Psoas muscle (tissue), 7 donors: ENCODE measurements at regions not wholly inside any gene's neighbourhood (a gene's known extent, or its start where the extent isn't known, plus 50 kb on each side); places are given as distances from the start of the nearest gene placed in this dataset.

Source experiments
- ATAC-seq, 4 donors: fragments of 200-7000 bp; cut with Tn5 transposase; one replicate each; pipeline ENCODE4 v1.9.1; 2020; ENCODE audit warnings: moderate library complexity in 3 of 4, mild to moderate bottlenecking in 2 of 4
- DNase-seq, 2 donors: peaks; one replicate each; pipeline ENCODE4 v3.0.0-alpha.2; 2020
- H3K27ac ChIP-seq: fragments of 200-600 bp; one replicate; pipeline ENCODE4 v1.8.0; 2022
- H3K27me3 ChIP-seq, 3 donors: fragments of 200-600 bp in 1 of 3; one replicate each; pipeline versions ENCODE4 v1.6.1 to v1.8.0; 2013 to 2022; ENCODE audit warnings: low read length in 2 of 3, mild to moderate bottlenecking in 2 of 3, moderate library complexity in 1 of 3; ENCODE audit not compliant: insufficient read depth in 3 of 3
- H3K36me3 ChIP-seq, 2 donors: fragments of 200-600 bp in 1 of 2; one replicate each; pipeline versions ENCODE4 v1.6.1 to v1.8.0; 2013 to 2022; ENCODE audit warnings: low read depth in 1 of 2, mild to moderate bottlenecking in 1 of 2, moderate library complexity in 1 of 2; ENCODE audit not compliant: insufficient read depth in 1 of 2
- H3K4me1 ChIP-seq: fragments of 200-600 bp; one replicate; pipeline ENCODE4 v1.8.0; 2022
- H3K4me3 ChIP-seq: fragments of 200-600 bp; one replicate; pipeline ENCODE4 v1.8.0; 2022; ENCODE audit warnings: mild to moderate bottlenecking
- H3K9me3 ChIP-seq: fragments of 200-600 bp; one replicate; pipeline ENCODE4 v1.8.0; 2022
- WGBS, 3 donors: extraction: QIAGEN DNeasy Blood & Tissue Kit; methylation state at CpG; one replicate each; pipeline versions ENCODE4 v1.1.6 to v1.1.7; 2013; 5-methylcytosine and 5-hydroxymethylcytosine counted together
- intact Hi-C, 2 donors: fragments of 100-400 bp; cut with DNase I; formaldehyde crosslinking; loops; one replicate each; pipeline versions ENCODE4 v1.11.0 to v1.14.2; 2022
- TF ChIP-seq, protein P1 (sequence below): fragments of 200-600 bp; IDR thresholded peaks from one replicate; pipeline ENCODE4 v1.8.0; 2022; ENCODE audit warnings: antibody characterized with exemption
- donor health status: healthy with polysubstance abuse.
- donor health status: DM: no; HTN: no; CAD: no; lungs with moderate emphysema.
- donor health status: Bipolar disorder and iron deficiency.
- donor health status: healthy.
- donor health status: DM: yes; HTN: yes; CAD: no.
- donor health status: DM: no; HTN: no; CAD: no.
- donor health status: DM: yes; HTN: yes; CAD: no.

DNA sequence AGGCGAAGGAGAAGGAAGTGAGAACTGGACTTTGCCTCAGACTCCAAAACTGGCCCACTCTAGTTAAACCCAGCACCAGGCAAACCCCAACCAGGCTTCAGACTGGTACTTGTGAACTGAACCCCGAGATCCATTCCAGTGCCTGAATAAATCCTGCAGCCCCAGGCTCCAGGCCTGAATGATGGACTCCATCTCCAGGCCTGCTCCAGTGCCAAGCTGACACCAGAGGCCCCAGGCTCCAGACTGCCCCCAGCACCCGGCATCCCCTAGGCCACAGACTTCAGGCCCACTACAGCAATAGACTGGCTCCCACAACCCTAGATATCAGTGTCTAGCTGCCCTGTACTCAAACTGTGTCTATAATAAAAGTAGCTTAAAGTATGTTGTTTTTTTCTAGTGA, 406.8 kb downstream of the FAM181B start:
- DNase-seq (no peak), ATAC-seq (no peak)
- Histone ChIP-seq H3K27ac (no peak overlapping the region), H3K4me1 (no peaks in the 10 kb centered on the region), H3K27me3 (no peaks in the 10 kb centered on the region), H3K4me3 (no peak overlapping the region), H3K36me3 (no peaks in the 10 kb centered on the region), H3K9me3 (no peaks in the 10 kb centered on the region)
- TF ChIP-seq, protein P1, sequence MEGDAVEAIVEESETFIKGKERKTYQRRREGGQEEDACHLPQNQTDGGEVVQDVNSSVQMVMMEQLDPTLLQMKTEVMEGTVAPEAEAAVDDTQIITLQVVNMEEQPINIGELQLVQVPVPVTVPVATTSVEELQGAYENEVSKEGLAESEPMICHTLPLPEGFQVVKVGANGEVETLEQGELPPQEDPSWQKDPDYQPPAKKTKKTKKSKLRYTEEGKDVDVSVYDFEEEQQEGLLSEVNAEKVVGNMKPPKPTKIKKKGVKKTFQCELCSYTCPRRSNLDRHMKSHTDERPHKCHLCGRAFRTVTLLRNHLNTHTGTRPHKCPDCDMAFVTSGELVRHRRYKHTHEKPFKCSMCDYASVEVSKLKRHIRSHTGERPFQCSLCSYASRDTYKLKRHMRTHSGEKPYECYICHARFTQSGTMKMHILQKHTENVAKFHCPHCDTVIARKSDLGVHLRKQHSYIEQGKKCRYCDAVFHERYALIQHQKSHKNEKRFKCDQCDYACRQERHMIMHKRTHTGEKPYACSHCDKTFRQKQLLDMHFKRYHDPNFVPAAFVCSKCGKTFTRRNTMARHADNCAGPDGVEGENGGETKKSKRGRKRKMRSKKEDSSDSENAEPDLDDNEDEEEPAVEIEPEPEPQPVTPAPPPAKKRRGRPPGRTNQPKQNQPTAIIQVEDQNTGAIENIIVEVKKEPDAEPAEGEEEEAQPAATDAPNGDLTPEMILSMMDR: no peak
- intact Hi-C loops: no loop called here
- 81 to 90% (median 88%) methylated on average over 3 of the region's 3 CpGs for WGBS, 3 donors

DNA sequence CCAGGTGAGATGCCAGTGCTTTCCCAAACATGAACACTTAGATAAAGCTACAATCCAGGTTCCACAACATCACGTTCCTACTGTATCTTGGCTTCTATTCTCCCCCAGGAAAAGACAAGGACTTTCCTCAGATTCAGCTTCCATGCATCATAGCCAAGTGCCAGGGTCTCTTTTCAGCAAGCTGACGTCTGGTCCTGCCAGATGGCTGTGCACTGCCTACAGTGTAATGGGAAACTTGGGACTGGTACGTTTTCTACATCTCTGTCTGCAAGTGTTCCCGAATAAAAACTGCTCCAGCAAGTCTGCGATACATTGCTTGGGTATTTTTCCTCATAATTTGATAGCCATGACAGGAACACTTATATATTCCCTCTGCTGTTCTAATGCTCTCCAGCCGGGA, 412.5 kb downstream of the FAM181B start:
- WGBS, 3 donors: 20 to 28% (median 26%) methylated on average over 6 of the region's 6 CpGs
- no peak overlapping the region for H3K27ac ChIP-seq
- intact Hi-C loops: no loop called here
- H3K9me3 ChIP-seq: no peaks in the 10 kb centered on the region
- H3K27me3 ChIP-seq: no peaks in the 10 kb centered on the region
- TF ChIP-seq, protein P1: no peak
- no peaks in the 10 kb centered on the region for H3K36me3 ChIP-seq
- no peaks in the 10 kb centered on the region for H3K4me1 ChIP-seq
- H3K4me3 ChIP-seq: no peak overlapping the region
- DNase-seq (no peak), ATAC-seq (no peak)

DNA sequence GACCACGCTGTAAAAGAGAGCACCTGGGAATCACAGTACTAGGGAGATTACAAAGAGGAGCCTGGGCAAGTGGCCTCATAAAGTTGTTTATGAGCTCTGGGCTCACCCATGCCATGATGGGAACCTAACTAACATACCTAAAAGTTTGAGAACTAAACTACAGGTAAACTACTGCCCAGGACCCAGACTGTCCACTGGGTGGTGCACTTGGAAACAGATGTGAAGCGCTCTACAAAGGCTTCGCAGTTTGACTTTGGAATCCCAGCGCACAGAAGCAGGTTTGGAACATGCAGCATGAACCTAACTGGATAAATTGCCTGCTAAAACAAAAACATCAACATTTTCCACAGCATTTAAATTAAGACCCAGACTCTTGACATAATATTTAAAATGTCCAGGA, 418.6 kb downstream of the FAM181B start:
- H3K4me3 ChIP-seq: no peak overlapping the region
- H3K27ac ChIP-seq: no peak overlapping the region
- DNase-seq (no peak), ATAC-seq (no peak)
- intact Hi-C loops: no loop called here
- 44 to 61% (median 52%) methylated on average over 4 of the region's 4 CpGs for WGBS, 3 donors
- no peaks in the 10 kb centered on the region for H3K27me3 ChIP-seq
- no peaks in the 10 kb centered on the region for H3K36me3 ChIP-seq
- no peaks in the 10 kb centered on the region for H3K9me3 ChIP-seq
- TF ChIP-seq, protein P1: no peak
- no peaks in the 10 kb centered on the region for H3K4me1 ChIP-seq

DNA sequence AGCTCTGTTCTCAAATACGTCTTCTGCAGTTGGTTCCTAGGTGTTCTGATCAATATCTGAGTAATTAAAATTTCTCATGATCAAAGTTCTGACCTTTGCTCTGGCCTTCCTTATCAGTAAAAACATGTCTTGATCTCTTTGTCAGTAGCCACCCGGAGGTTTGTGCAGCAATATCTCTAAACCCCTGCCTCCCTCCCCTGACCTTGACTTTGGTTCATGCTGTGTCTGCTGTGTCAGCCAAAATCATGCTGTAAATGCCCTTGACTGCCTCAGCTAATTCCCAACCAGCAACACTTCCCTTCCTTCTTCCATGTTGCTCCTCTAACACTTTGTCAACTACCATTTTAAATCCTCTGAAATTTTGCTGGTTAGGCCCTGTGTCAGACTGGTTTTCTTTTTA, 424.7 kb downstream of the FAM181B start:
- DNase-seq (no peak), ATAC-seq (no peak)
- H3K27me3 ChIP-seq: no peaks in the 10 kb centered on the region
- no peak overlapping the region for H3K27ac ChIP-seq
- H3K36me3 ChIP-seq: no peaks in the 10 kb centered on the region
- intact Hi-C loops: no loop called here
- no peaks in the 10 kb centered on the region for H3K9me3 ChIP-seq
- WGBS, 3 donors: 59 to 67% (median 67%) methylated on average over 2 of the region's 2 CpGs
- no peaks in the 10 kb centered on the region for H3K4me1 ChIP-seq
- TF ChIP-seq, protein P1: no peak
- no peak overlapping the region for H3K4me3 ChIP-seq

DNA sequence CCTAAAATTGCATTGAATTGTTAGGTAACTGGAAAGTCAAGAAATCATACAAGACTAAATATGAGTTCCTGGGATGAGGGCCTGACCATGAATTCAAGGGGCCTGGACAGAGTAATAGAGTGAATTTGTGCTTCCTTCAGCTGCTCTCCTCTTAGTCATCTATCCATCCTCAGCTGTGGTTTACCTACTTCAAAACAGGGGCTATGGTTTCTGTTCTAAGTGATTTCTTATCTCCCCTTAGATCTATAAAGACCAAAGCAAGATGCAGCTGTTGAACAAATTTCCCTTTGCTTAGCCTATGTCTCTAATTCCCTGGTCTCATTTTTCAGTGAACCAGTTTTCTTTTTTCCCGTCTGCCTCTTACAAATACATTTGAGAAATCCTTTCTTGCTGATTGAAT, 428.5 kb downstream of the FAM181B start:
- no peak for ATAC-seq
- 30 to 47% (median 33%) methylated on average over 1 of the region's 1 CpG for WGBS, 3 donors
- intact Hi-C loops: no loop called here
- no peak overlapping the region for H3K27ac ChIP-seq
- no peak overlapping the region for H3K4me3 ChIP-seq
- no peaks in the 10 kb centered on the region for H3K9me3 ChIP-seq
- no peaks in the 10 kb centered on the region for H3K27me3 ChIP-seq
- no peak for DNase-seq
- no peaks in the 10 kb centered on the region for H3K36me3 ChIP-seq
- TF ChIP-seq, protein P1: no peak
- H3K4me1 ChIP-seq: no peaks in the 10 kb centered on the region
